ENCODE measurements at regions not wholly inside any gene's neighbourhood (a gene's known extent, or its start where the extent isn't known, plus 50 kb on each side); places are given as distances from the start of the nearest gene placed in this dataset.
"Not testable (repeated sequence)": the region's sequence is repeated elsewhere in the genome, so short reads cannot be mapped to it uniquely, and the experiment has no call there.

- H3K4me1 ChIP-seq = no peaks in the 10 kb centered on the region
- H3K36me3 ChIP-seq = no peaks in the 10 kb centered on the region
- DNase-seq = no peak
- no peak overlapping the region for H3K27ac ChIP-seq
- TF ChIP-seq CTCF (IDR thresholded peaks at IDR 0.05) (no peak), POLR2A (IDR thresholded peaks at IDR 0.05) (no peak)
- H3K27me3 ChIP-seq = no peaks in the 10 kb centered on the region
- H3K4me3 ChIP-seq = no peak overlapping the region
- no peaks in the 10 kb centered on the region for H3K9me3 ChIP-seq
Measured at GRCh38 chr3:109863701-109864100, 526.4 kb upstream of the DPPA4 start.

GRCh38 chr3:109864452-109864851 lies 527.1 kb upstream of the DPPA4 start:
- no peaks in the 10 kb centered on the region for H3K4me1 ChIP-seq
- no peak for DNase-seq
- H3K9me3 ChIP-seq = no peaks in the 10 kb centered on the region
- no peak overlapping the region for H3K4me3 ChIP-seq
- no peak overlapping the region for H3K27ac ChIP-seq
- H3K27me3 ChIP-seq = no peaks in the 10 kb centered on the region
- H3K36me3 ChIP-seq = no peaks in the 10 kb centered on the region
- TF ChIP-seq POLR2A (IDR thresholded peaks at IDR 0.05) (no peak), CTCF (IDR thresholded peaks at IDR 0.05) (no peak)

- Histone ChIP-seq H3K27me3 (no peaks in the 10 kb centered on the region), H3K4me1 (no peaks in the 10 kb centered on the region), H3K36me3 (no peaks in the 10 kb centered on the region), H3K27ac (no peak overlapping the region), H3K4me3 (no peak overlapping the region), H3K9me3 (no peaks in the 10 kb centered on the region)
- no peak for DNase-seq
- TF ChIP-seq CTCF (IDR thresholded peaks at IDR 0.05) = no peak
- TF ChIP-seq POLR2A (IDR thresholded peaks at IDR 0.05) = no peak
Measured at GRCh38 chr3:109869586-109869985, 532.2 kb upstream of the DPPA4 start.

- Histone ChIP-seq H3K4me1 (no peaks in the 10 kb centered on the region), H3K27ac (no peak overlapping the region), H3K9me3 (no peaks in the 10 kb centered on the region), H3K4me3 (no peak overlapping the region), H3K36me3 (no peaks in the 10 kb centered on the region), H3K27me3 (no peaks in the 10 kb centered on the region)
- TF ChIP-seq POLR2A (IDR thresholded peaks at IDR 0.05) = no peak
- no peak for TF ChIP-seq CTCF (IDR thresholded peaks at IDR 0.05)
- no peak for DNase-seq
Measured at GRCh38 chr3:109874896-109875708, 537.8 kb upstream of the DPPA4 start.

GRCh38 chr3:109877616-109878015 lies 540.3 kb upstream of the DPPA4 start:
- not testable (repeated sequence) for H3K4me1 ChIP-seq, H3K27me3 ChIP-seq, DNase-seq, H3K9me3 ChIP-seq, H3K36me3 ChIP-seq, H3K27ac ChIP-seq, H3K4me3 ChIP-seq

- no peak for DNase-seq
- TF ChIP-seq POLR2A (IDR thresholded peaks at IDR 0.05) (no peak), CTCF (IDR thresholded peaks at IDR 0.05) (no peak)
- H3K27me3 ChIP-seq = no peaks in the 10 kb centered on the region
- H3K4me3 ChIP-seq = no peak overlapping the region
- no peaks in the 10 kb centered on the region for H3K4me1 ChIP-seq
- no peaks in the 10 kb centered on the region for H3K36me3 ChIP-seq
- no peaks in the 10 kb centered on the region for H3K9me3 ChIP-seq
- no peak overlapping the region for H3K27ac ChIP-seq
Measured at GRCh38 chr3:109882144-109882543, 544.8 kb upstream of the DPPA4 start.

All from Peyer's patch (tissue), 4 donors.